CD4-positive, alpha-beta T cell treated with Interleukin-17A for 1 hour (primary cell): ENCODE measurements at regions not wholly inside any gene's neighbourhood (a gene's known extent, or its start where the extent isn't known, plus 50 kb on each side); places are given as distances from the start of the nearest gene placed in this dataset.
A peak's percentile ranks its signal among the peaks of the same experiment; 100 is the strongest.

Experiments used
- DNase-seq: peaks from one replicate; pipeline ENCODE4 v3.0.0-alpha.2; 2020

GRCh38 chr2:196445991-196446390 is 193.5 kb upstream of the CCDC150 start:
- DNase-seq, result no peak

- DNase-seq, result no peak
Measured at GRCh38 chr2:196448407-196449079, 191.0 kb upstream of the CCDC150 start.

- DNase-seq, result no peak
Measured at GRCh38 chr2:196449083-196449482, 190.4 kb upstream of the CCDC150 start.

GRCh38 chr2:196452758-196453157 is 186.8 kb upstream of the CCDC150 start:
- no peak for DNase-seq

- peak; percentile 47 for DNase-seq
Measured at GRCh38 chr2:196453613-196454047, 185.9 kb upstream of the CCDC150 start.

GRCh38 chr2:196454492-196454891 is 185.0 kb upstream of the CCDC150 start:
- DNase-seq, result no peak

GRCh38 chr2:196459539-196459938 is 180.0 kb upstream of the CCDC150 start:
- DNase-seq, result peak; percentile 5

GRCh38 chr2:196463706-196464105 is 175.8 kb upstream of the CCDC150 start:
- no peak for DNase-seq

- DNase-seq, result no peak
Measured at GRCh38 chr2:196464311-196464710, 175.2 kb upstream of the CCDC150 start.

- DNase-seq, result no peak
Measured at GRCh38 chr2:196466581-196466980, 172.9 kb upstream of the CCDC150 start.

GRCh38 chr2:196468394-196468793 is 171.1 kb upstream of the CCDC150 start:
- DNase-seq, result no peak

GRCh38 chr2:196473617-196474016 is 165.9 kb upstream of the CCDC150 start:
- DNase-seq, result no peak

- no peak for DNase-seq
Measured at GRCh38 chr2:196475611-196476010, 163.9 kb upstream of the CCDC150 start.

GRCh38 chr2:196478588-196478987 is 160.9 kb upstream of the CCDC150 start:
- no peak for DNase-seq

GRCh38 chr2:196479350-196479749 is 160.2 kb upstream of the CCDC150 start:
- DNase-seq, result no peak

GRCh38 chr2:196480653-196481323 is 158.7 kb upstream of the CCDC150 start:
- DNase-seq, result no peak

GRCh38 chr2:196481324-196481697 is 158.2 kb upstream of the CCDC150 start:
- no peak for DNase-seq

GRCh38 chr2:196482119-196483065 is 157.1 kb upstream of the CCDC150 start:
- no peak for DNase-seq

- DNase-seq, result no peak
Measured at GRCh38 chr2:196486146-196486545, 153.4 kb upstream of the CCDC150 start.

- DNase-seq, result no peak
Measured at GRCh38 chr2:196487417-196487816, 152.1 kb upstream of the CCDC150 start.

- no peak for DNase-seq
Measured at GRCh38 chr2:196489371-196489770, 150.1 kb upstream of the CCDC150 start.

- DNase-seq, result no peak
Measured at GRCh38 chr2:196492946-196493345, 146.6 kb upstream of the CCDC150 start.

- DNase-seq, result no peak
Measured at GRCh38 chr2:196498962-196499361, 140.6 kb upstream of the CCDC150 start.

- no peak for DNase-seq
Measured at GRCh38 chr2:196499686-196500085, 139.8 kb upstream of the CCDC150 start.
